Vagina (tissue), 2 donors: ENCODE measurements at regions not wholly inside any gene's neighbourhood (a gene's known extent, or its start where the extent isn't known, plus 50 kb on each side); places are given as distances from the start of the nearest gene placed in this dataset.

Experiments used
- POLR2A ChIP-seq, 2 donors: fragments of 450-650 bp; IDR thresholded peaks; one replicate each; pipeline ENCODE4 v1.6.1; 2017; ENCODE audit warnings: antibody characterized with exemption in 2 of 2, mild to moderate bottlenecking in 2 of 2, moderate library complexity in 2 of 2
- POLR2AphosphoS5 ChIP-seq, 2 donors: sonication (generic); formaldehyde crosslinking; IDR thresholded peaks; one replicate each; pipeline ENCODE4 v1.9.0; 2017; ENCODE audit warnings: antibody characterized with exemption in 2 of 2, mild to moderate bottlenecking in 2 of 2, low read depth in 1 of 2; ENCODE audit not compliant: insufficient read depth in 1 of 2
- TF ChIP-seq, protein P1 (sequence below), 3 experiments: fragments of 450-650 bp in 2 of 3; fragments of 200-600 bp in 1 of 3; sonication (generic) in 1 of 3; IDR thresholded peaks; one replicate each; pipeline ENCODE4 v1.5.1; 2017 to 2019; ENCODE audit warnings: antibody characterized with exemption in 3 of 3, mild to moderate bottlenecking in 2 of 3, moderate library complexity in 2 of 3

GRCh38 chr6:170076466-170077165 is 214.3 kb downstream of the DLL1 start:
- TF ChIP-seq, protein P1, sequence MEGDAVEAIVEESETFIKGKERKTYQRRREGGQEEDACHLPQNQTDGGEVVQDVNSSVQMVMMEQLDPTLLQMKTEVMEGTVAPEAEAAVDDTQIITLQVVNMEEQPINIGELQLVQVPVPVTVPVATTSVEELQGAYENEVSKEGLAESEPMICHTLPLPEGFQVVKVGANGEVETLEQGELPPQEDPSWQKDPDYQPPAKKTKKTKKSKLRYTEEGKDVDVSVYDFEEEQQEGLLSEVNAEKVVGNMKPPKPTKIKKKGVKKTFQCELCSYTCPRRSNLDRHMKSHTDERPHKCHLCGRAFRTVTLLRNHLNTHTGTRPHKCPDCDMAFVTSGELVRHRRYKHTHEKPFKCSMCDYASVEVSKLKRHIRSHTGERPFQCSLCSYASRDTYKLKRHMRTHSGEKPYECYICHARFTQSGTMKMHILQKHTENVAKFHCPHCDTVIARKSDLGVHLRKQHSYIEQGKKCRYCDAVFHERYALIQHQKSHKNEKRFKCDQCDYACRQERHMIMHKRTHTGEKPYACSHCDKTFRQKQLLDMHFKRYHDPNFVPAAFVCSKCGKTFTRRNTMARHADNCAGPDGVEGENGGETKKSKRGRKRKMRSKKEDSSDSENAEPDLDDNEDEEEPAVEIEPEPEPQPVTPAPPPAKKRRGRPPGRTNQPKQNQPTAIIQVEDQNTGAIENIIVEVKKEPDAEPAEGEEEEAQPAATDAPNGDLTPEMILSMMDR (IDR thresholded peaks at IDR 0.05) = no peak
- no peak for TF ChIP-seq POLR2AphosphoS5 (IDR thresholded peaks at IDR 0.05; ENCODE audit: insufficient read depth in 1 of 2, low read depth in 1 of 2)
- TF ChIP-seq POLR2A (IDR thresholded peaks at IDR 0.05) = no peak
